ENCODE measurements at regions not wholly inside any gene's neighbourhood (a gene's known extent, or its start where the extent isn't known, plus 50 kb on each side); places are given as distances from the start of the nearest gene placed in this dataset. TPM values are rescaled to one million over a fixed set of nuclear protein-coding genes. Genes with fewer than 3 reads are reported as not detected.
"Not testable (repeated sequence)": the region's sequence is repeated elsewhere in the genome, so short reads cannot be mapped to it uniquely, and the experiment has no call there.

- DNase-seq = no peak
- Mint-ChIP-seq H3K27ac (no peak overlapping the region), H3K9me3 (ENCODE audit: low read depth) (no peaks in the 10 kb centered on the region), H3K36me3 (no peaks in the 10 kb centered on the region), H3K27me3 (peaks cover 55% of the 10 kb centered on the region), H3K4me1 (peaks cover 6% of the 10 kb centered on the region), H3K4me3 (no peak overlapping the region)
- CTCF ChIA-PET = no interaction called here
- ATAC-seq = no peak
Measured at GRCh38 chr13:44312131-44312530, 61.5 kb upstream of the SERP2 start.

- CTCF ChIA-PET = no interaction called here
- Mint-ChIP-seq H3K27me3 (peaks cover 55% of the 10 kb centered on the region), H3K4me3 (no peak overlapping the region), H3K36me3 (no peaks in the 10 kb centered on the region), H3K27ac (no peak overlapping the region), H3K9me3 (ENCODE audit: low read depth) (no peaks in the 10 kb centered on the region), H3K4me1 (peaks cover 6% of the 10 kb centered on the region)
- no peak for DNase-seq
- no peak for ATAC-seq
Measured at GRCh38 chr13:44312834-44313551, 60.6 kb upstream of the SERP2 start.

GRCh38 chr13:44313674-44314073 is 60.0 kb upstream of the SERP2 start:
- Mint-ChIP-seq H3K27ac (no peak overlapping the region), H3K9me3 (ENCODE audit: low read depth) (no peaks in the 10 kb centered on the region), H3K27me3 (peaks cover 57% of the 10 kb centered on the region), H3K4me3 (no peak overlapping the region), H3K4me1 (peaks cover 6% of the 10 kb centered on the region), H3K36me3 (no peaks in the 10 kb centered on the region)
- no peak for DNase-seq
- CTCF ChIA-PET = no interaction called here
- ATAC-seq = no peak

GRCh38 chr13:44314160-44314559 is 59.5 kb upstream of the SERP2 start:
- DNase-seq; H3K4me1 Mint-ChIP-seq; H3K4me3 Mint-ChIP-seq; CTCF ChIA-PET; H3K36me3 Mint-ChIP-seq; H3K9me3 Mint-ChIP-seq (ENCODE audit: low read depth); ATAC-seq; H3K27ac Mint-ChIP-seq: not testable (repeated sequence)
- peaks cover 55% of the 10 kb centered on the region for H3K27me3 Mint-ChIP-seq

- Mint-ChIP-seq H3K4me1 (peaks cover 6% of the 10 kb centered on the region), H3K4me3 (no peak overlapping the region), H3K27ac (no peak overlapping the region), H3K27me3 (peaks cover 55% of the 10 kb centered on the region), H3K9me3 (ENCODE audit: low read depth) (no peaks in the 10 kb centered on the region), H3K36me3 (no peaks in the 10 kb centered on the region)
- CTCF ChIA-PET = no interaction called here
- DNase-seq = no peak
- ATAC-seq = no peak
Measured at GRCh38 chr13:44317752-44318151, 55.9 kb upstream of the SERP2 start.

GRCh38 chr13:44318161-44318560 is 55.5 kb upstream of the SERP2 start:
- no peak for ATAC-seq
- no peak overlapping the region for H3K4me3 Mint-ChIP-seq
- no peaks in the 10 kb centered on the region for H3K36me3 Mint-ChIP-seq
- CTCF ChIA-PET = no interaction called here
- peaks cover 6% of the 10 kb centered on the region for H3K4me1 Mint-ChIP-seq
- no peaks in the 10 kb centered on the region for H3K9me3 Mint-ChIP-seq (ENCODE audit: low read depth)
- peaks cover 51% of the 10 kb centered on the region for H3K27me3 Mint-ChIP-seq
- no peak for DNase-seq
- H3K27ac Mint-ChIP-seq = no peak overlapping the region

GRCh38 chr13:44320611-44321010 is 53.0 kb upstream of the SERP2 start:
- ATAC-seq = no peak
- Mint-ChIP-seq H3K27me3 (peaks cover 38% of the 10 kb centered on the region), H3K4me3 (no peak overlapping the region), H3K27ac (no peak overlapping the region), H3K36me3 (no peaks in the 10 kb centered on the region), H3K9me3 (ENCODE audit: low read depth) (no peaks in the 10 kb centered on the region), H3K4me1 (no peaks in the 10 kb centered on the region)
- DNase-seq = no peak
- CTCF ChIA-PET = no interaction called here

- Mint-ChIP-seq H3K9me3 (ENCODE audit: low read depth) (no peaks in the 10 kb centered on the region), H3K36me3 (no peaks in the 10 kb centered on the region), H3K27ac (no peak overlapping the region), H3K27me3 (peaks cover 32% of the 10 kb centered on the region), H3K4me1 (no peaks in the 10 kb centered on the region), H3K4me3 (no peak overlapping the region)
- ATAC-seq (no peak), DNase-seq (no peak)
- CTCF ChIA-PET = no interaction called here
Measured at GRCh38 chr13:44321961-44322360, 51.7 kb upstream of the SERP2 start.

GRCh38 chr13:44322928-44323327 is 50.7 kb upstream of the SERP2 start:
- CTCF ChIA-PET = no interaction called here

GRCh38 chr13:44323754-44324153 is 49.9 kb upstream of the SERP2 start:
- H3K36me3 Mint-ChIP-seq = no peaks in the 10 kb centered on the region
- no peaks in the 10 kb centered on the region for H3K9me3 Mint-ChIP-seq (ENCODE audit: low read depth)
- ATAC-seq (no peak), DNase-seq (no peak)
- CTCF ChIA-PET = no interaction called here
- peaks cover 22% of the 10 kb centered on the region for H3K27me3 Mint-ChIP-seq
- H3K4me3 Mint-ChIP-seq = no peak overlapping the region
- H3K4me1 Mint-ChIP-seq = no peaks in the 10 kb centered on the region
- H3K27ac Mint-ChIP-seq = no peak overlapping the region

More at GRCh38 chr13:44322928-44323327, 50.7 kb upstream of the SERP2 start:
- Mint-ChIP-seq H3K27ac (no peak overlapping the region), H3K27me3 (peaks cover 27% of the 10 kb centered on the region), H3K36me3 (no peaks in the 10 kb centered on the region), H3K4me1 (no peaks in the 10 kb centered on the region), H3K4me3 (no peak overlapping the region), H3K9me3 (ENCODE audit: low read depth) (no peaks in the 10 kb centered on the region)
- DNase-seq = no peak
- no peak for ATAC-seq

Small RNA genes lying in the stretch of these regions (microRNA-seq; reads per million reads assigned to microRNA genes)
- gene MIR8079 = not detected

Measured in activated CD8-positive, alpha-beta memory T cell treated with anti-CD3 and anti-CD28 coated beads, Interleukin-2, amount 10 ng/mL, durations not matched to agents 7 days and 5 days (primary cell).